22Rv1 (cell line): ENCODE measurements at regions not wholly inside any gene's neighbourhood (a gene's known extent, or its start where the extent isn't known, plus 50 kb on each side); places are given as distances from the start of the nearest gene placed in this dataset.

Experiments
- CTCF ChIP-seq: fragments of 450-650 bp; IDR thresholded peaks from 2 replicates; pipeline ENCODE4 v1.5.1; 2017; ENCODE audit warnings: mild to moderate bottlenecking
- ZFX ChIP-seq: fragments of 450-650 bp; IDR thresholded peaks from 2 replicates; pipeline ENCODE4 v1.6.1; 2017; ENCODE audit warnings: antibody characterized with exemption, borderline replicate concordance

GRCh38 chr17:14805348-14805747 lies 459.8 kb downstream of the PMP22 start:
- TF ChIP-seq CTCF (no peak), ZFX (no peak)
